ENCODE measurements at regions not wholly inside any gene's neighbourhood (a gene's known extent, or its start where the extent isn't known, plus 50 kb on each side); places are given as distances from the start of the nearest gene placed in this dataset.
"Not testable (repeated sequence)": the region's sequence is repeated elsewhere in the genome, so short reads cannot be mapped to it uniquely, and the experiment has no call there.

GRCh38 chr14:37673439-37673838 is 78.0 kb downstream of the TTC6 start:
- Histone ChIP-seq H4K20me1 (ENCODE audit: low read depth) (no peaks in the 10 kb centered on the region), H3K9me3 (ENCODE audit: low read depth) (no peaks in the 10 kb centered on the region), H3K27ac (no peak overlapping the region), H3K4me2 (no peak overlapping the region), H2AFZ (replicated peaks) (peak overlapping the region; percentile 11), H3K36me3 (no peaks in the 10 kb centered on the region), H3K4me3 (no peak overlapping the region), H3F3A (ENCODE audit: low read depth) (no peaks in the 10 kb centered on the region), H3K9ac (no peak overlapping the region), H3K79me2 (ENCODE audit: low read depth) (no peaks in the 10 kb centered on the region), H3K4me1 (peaks cover 6% of the 10 kb centered on the region), H3K27me3 (peaks cover 4% of the 10 kb centered on the region)
- no peaks in the 10 kb centered on the region for H3K4me1 Mint-ChIP-seq
- H3K27ac Mint-ChIP-seq = no peak overlapping the region
- no peak for DNase-seq (ENCODE audit: low spot score)
- no peaks in the 10 kb centered on the region for H3K36me3 Mint-ChIP-seq
- no peaks in the 10 kb centered on the region for H3K9me3 Mint-ChIP-seq
- peaks cover under 1% of the 10 kb centered on the region for H3K27me3 Mint-ChIP-seq (ENCODE audit: insufficient read depth, low read depth)
- H3K4me3 Mint-ChIP-seq = no peak overlapping the region
- TF ChIP-seq, protein P1, sequence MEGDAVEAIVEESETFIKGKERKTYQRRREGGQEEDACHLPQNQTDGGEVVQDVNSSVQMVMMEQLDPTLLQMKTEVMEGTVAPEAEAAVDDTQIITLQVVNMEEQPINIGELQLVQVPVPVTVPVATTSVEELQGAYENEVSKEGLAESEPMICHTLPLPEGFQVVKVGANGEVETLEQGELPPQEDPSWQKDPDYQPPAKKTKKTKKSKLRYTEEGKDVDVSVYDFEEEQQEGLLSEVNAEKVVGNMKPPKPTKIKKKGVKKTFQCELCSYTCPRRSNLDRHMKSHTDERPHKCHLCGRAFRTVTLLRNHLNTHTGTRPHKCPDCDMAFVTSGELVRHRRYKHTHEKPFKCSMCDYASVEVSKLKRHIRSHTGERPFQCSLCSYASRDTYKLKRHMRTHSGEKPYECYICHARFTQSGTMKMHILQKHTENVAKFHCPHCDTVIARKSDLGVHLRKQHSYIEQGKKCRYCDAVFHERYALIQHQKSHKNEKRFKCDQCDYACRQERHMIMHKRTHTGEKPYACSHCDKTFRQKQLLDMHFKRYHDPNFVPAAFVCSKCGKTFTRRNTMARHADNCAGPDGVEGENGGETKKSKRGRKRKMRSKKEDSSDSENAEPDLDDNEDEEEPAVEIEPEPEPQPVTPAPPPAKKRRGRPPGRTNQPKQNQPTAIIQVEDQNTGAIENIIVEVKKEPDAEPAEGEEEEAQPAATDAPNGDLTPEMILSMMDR (IDR thresholded peaks at IDR 0.05) = no peak
- TF ChIP-seq EZH2 (IDR thresholded peaks at IDR 0.05) = no peak
- no peak for TF ChIP-seq EZH2phosphoT487 (IDR thresholded peaks at IDR 0.05)

GRCh38 chr14:37678916-37679315 is 83.5 kb downstream of the TTC6 start:
- Histone ChIP-seq H3F3A (ENCODE audit: low read depth) (no peaks in the 10 kb centered on the region), H3K27me3 (no peaks in the 10 kb centered on the region), H3K9ac (no peak overlapping the region), H3K4me3 (no peak overlapping the region), H3K4me2 (no peak overlapping the region), H3K9me3 (ENCODE audit: low read depth) (no peaks in the 10 kb centered on the region), H3K36me3 (no peaks in the 10 kb centered on the region), H3K4me1 (peaks cover 7% of the 10 kb centered on the region), H4K20me1 (ENCODE audit: low read depth) (no peaks in the 10 kb centered on the region), H3K79me2 (ENCODE audit: low read depth) (no peaks in the 10 kb centered on the region), H3K27ac (no peak overlapping the region), H2AFZ (replicated peaks) (no peak overlapping the region)
- Mint-ChIP-seq H3K36me3 (no peaks in the 10 kb centered on the region), H3K27me3 (ENCODE audit: insufficient read depth, low read depth) (peaks cover 2% of the 10 kb centered on the region), H3K27ac (no peak overlapping the region), H3K4me1 (no peaks in the 10 kb centered on the region), H3K9me3 (no peaks in the 10 kb centered on the region), H3K4me3 (no peak overlapping the region)
- TF ChIP-seq EZH2phosphoT487 (IDR thresholded peaks at IDR 0.05) = no peak
- TF ChIP-seq, protein P1 (IDR thresholded peaks at IDR 0.05) = no peak
- TF ChIP-seq EZH2 (IDR thresholded peaks at IDR 0.05) = no peak
- DNase-seq (ENCODE audit: low spot score) = no peak

- no peaks in the 10 kb centered on the region for H3F3A ChIP-seq (ENCODE audit: low read depth)
- TF ChIP-seq EZH2 (IDR thresholded peaks at IDR 0.05) (no peak), EZH2phosphoT487 (IDR thresholded peaks at IDR 0.05) (no peak)
- TF ChIP-seq, protein P1 (IDR thresholded peaks at IDR 0.05) = no peak
- Mint-ChIP-seq H3K4me1 (no peaks in the 10 kb centered on the region), H3K36me3 (no peaks in the 10 kb centered on the region), H3K9me3 (no peaks in the 10 kb centered on the region), H3K27me3 (ENCODE audit: insufficient read depth, low read depth) (peaks cover 2% of the 10 kb centered on the region), H3K4me3 (no peak overlapping the region), H3K27ac (no peak overlapping the region)
- no peak overlapping the region for H3K4me2 ChIP-seq
- H3K4me1 ChIP-seq = peaks cover 7% of the 10 kb centered on the region
- no peak for DNase-seq (ENCODE audit: low spot score)
- no peaks in the 10 kb centered on the region for H3K79me2 ChIP-seq (ENCODE audit: low read depth)
- H3K9ac ChIP-seq = no peak overlapping the region
- H4K20me1 ChIP-seq (ENCODE audit: low read depth) = no peaks in the 10 kb centered on the region
- no peaks in the 10 kb centered on the region for H3K27me3 ChIP-seq
- H3K9me3 ChIP-seq (ENCODE audit: low read depth) = no peaks in the 10 kb centered on the region
- no peak overlapping the region for H3K27ac ChIP-seq
- no peaks in the 10 kb centered on the region for H3K36me3 ChIP-seq
- H2AFZ ChIP-seq (replicated peaks) = no peak overlapping the region
- H3K4me3 ChIP-seq = no peak overlapping the region
Observed at GRCh38 chr14:37681486-37681885, 86.1 kb downstream of the TTC6 start.

- not testable (repeated sequence) for H3K36me3 ChIP-seq; H3K27me3 ChIP-seq; H3K27me3 Mint-ChIP-seq (ENCODE audit: insufficient read depth, low read depth); H3K4me3 ChIP-seq; H3F3A ChIP-seq (ENCODE audit: low read depth); H4K20me1 ChIP-seq (ENCODE audit: low read depth); H3K79me2 ChIP-seq (ENCODE audit: low read depth); H3K4me2 ChIP-seq; H2AFZ ChIP-seq (replicated peaks); H3K9ac ChIP-seq; H3K36me3 Mint-ChIP-seq; H3K4me1 Mint-ChIP-seq; H3K4me3 Mint-ChIP-seq; H3K4me1 ChIP-seq; DNase-seq (ENCODE audit: low spot score); H3K27ac Mint-ChIP-seq; H3K27ac ChIP-seq; H3K9me3 ChIP-seq (ENCODE audit: low read depth)
- peaks cover 11% of the 10 kb centered on the region for H3K9me3 Mint-ChIP-seq
Observed at GRCh38 chr14:37692680-37693079, 97.3 kb downstream of the TTC6 start.

GRCh38 chr14:37693420-37693819 is 98.0 kb downstream of the TTC6 start:
- not testable (repeated sequence) for H3K36me3 ChIP-seq; H3K4me3 ChIP-seq; DNase-seq (ENCODE audit: low spot score); H3K4me3 Mint-ChIP-seq; H3K27me3 Mint-ChIP-seq (ENCODE audit: insufficient read depth, low read depth); H3K4me2 ChIP-seq; H4K20me1 ChIP-seq (ENCODE audit: low read depth); H3K36me3 Mint-ChIP-seq; H3K27ac ChIP-seq; H3K27me3 ChIP-seq; H3K27ac Mint-ChIP-seq; H3K4me1 Mint-ChIP-seq; H3K79me2 ChIP-seq (ENCODE audit: low read depth); H3K9me3 ChIP-seq (ENCODE audit: low read depth); H3K9ac ChIP-seq; H2AFZ ChIP-seq (replicated peaks); H3F3A ChIP-seq (ENCODE audit: low read depth); H3K4me1 ChIP-seq
- peaks cover 11% of the 10 kb centered on the region for H3K9me3 Mint-ChIP-seq
